Neuronal stem cell (in vitro differentiated cells): ENCODE measurements at regions not wholly inside any gene's neighbourhood (a gene's known extent, or its start where the extent isn't known, plus 50 kb on each side); places are given as distances from the start of the nearest gene placed in this dataset.

ENCODE experiments used
- DNase-seq: peaks from one replicate; pipeline ENCODE4 v3.0.0-alpha.2; 2013; ENCODE audit warnings: low spot score
- H2AFZ ChIP-seq: one replicate; pipeline ENCODE4 v1.6.1; 2013; ENCODE audit warnings: mild to moderate bottlenecking, low read length, inconsistent platforms
- H2AK5ac ChIP-seq: 2 replicates; pipeline ENCODE4 v1.6.1; 2013; ENCODE audit warnings: low read depth, mild to moderate bottlenecking, inconsistent platforms, low read length, moderate library complexity, mixed read lengths
- H2BK120ac ChIP-seq: 2 replicates; pipeline ENCODE4 v1.6.1; 2013; ENCODE audit warnings: low read depth, mild to moderate bottlenecking, inconsistent platforms, low read length, moderate library complexity, mixed read lengths
- H2BK12ac ChIP-seq: one replicate; pipeline ENCODE4 v1.6.1; 2013; ENCODE audit warnings: low read length, inconsistent platforms
- H2BK15ac ChIP-seq: 2 replicates; pipeline ENCODE4 v1.6.1; 2013; ENCODE audit warnings: mild to moderate bottlenecking, low read length, inconsistent platforms, mixed read lengths
- H2BK5ac ChIP-seq: one replicate; pipeline ENCODE4 v1.6.1; 2013; ENCODE audit warnings: inconsistent platforms, mild to moderate bottlenecking, low read length, moderate library complexity
- H3K14ac ChIP-seq: one replicate; pipeline ENCODE4 v1.6.1; 2013; ENCODE audit warnings: low read length, inconsistent platforms
- H3K18ac ChIP-seq: 2 replicates; pipeline ENCODE4 v1.6.1; 2013; ENCODE audit warnings: low read length, inconsistent platforms
- H3K23ac ChIP-seq: 2 replicates; pipeline ENCODE4 v1.6.1; 2013; ENCODE audit warnings: low read depth, mild to moderate bottlenecking, mixed read lengths, low read length, inconsistent platforms; ENCODE audit not compliant: poor library complexity
- H3K27ac ChIP-seq: replicated peaks from 3 replicates; pipeline ENCODE4 v1.5.1; 2013; ENCODE audit warnings: low read length, inconsistent platforms
- H3K27me3 ChIP-seq, 3 experiments: 2 replicates each; pipeline ENCODE4 v1.6.1; 2013; ENCODE audit warnings: low read length in 3 of 3, mild to moderate bottlenecking in 2 of 3, inconsistent platforms in 1 of 3, low read depth in 1 of 3, mixed read lengths in 1 of 3, moderate library complexity in 1 of 3; ENCODE audit not compliant: control insufficient read depth in 3 of 3, insufficient read depth in 3 of 3
- H3K36me3 ChIP-seq, 2 donors: replicated peaks in 1 of 2; 2 replicates each; pipeline ENCODE4 v1.6.1; 2013; ENCODE audit warnings: low read length in 2 of 2; ENCODE audit not compliant: control insufficient read depth in 2 of 2, insufficient read depth in 2 of 2
- H3K4ac ChIP-seq: 2 replicates; pipeline ENCODE4 v1.6.1; 2013; ENCODE audit warnings: inconsistent platforms, mild to moderate bottlenecking, low read length, moderate library complexity
- H3K4me1 ChIP-seq, 2 donors: 1 replicate in 1 of 2; 2 replicates in 1 of 2; pipeline ENCODE4 v1.6.1; 2013; ENCODE audit warnings: low read length in 2 of 2, low read depth in 1 of 2; ENCODE audit not compliant: control insufficient read depth in 2 of 2, insufficient read depth in 1 of 2
- H3K4me2 ChIP-seq: one replicate; pipeline ENCODE4 v1.6.1; 2013; ENCODE audit warnings: mild to moderate bottlenecking, low read length, inconsistent platforms; ENCODE audit not compliant: insufficient read depth, poor library complexity, severe bottlenecking
- H3K4me3 ChIP-seq, 2 donors: 2 replicates each; pipeline ENCODE4 v1.5.1; 2013; ENCODE audit warnings: low read length in 2 of 2, mild to moderate bottlenecking in 2 of 2, inconsistent platforms in 1 of 2, moderate library complexity in 1 of 2
- H3K79me1 ChIP-seq: one replicate; pipeline ENCODE4 v1.6.1; 2013; ENCODE audit warnings: low read depth, mild to moderate bottlenecking, inconsistent platforms, low read length, moderate library complexity
- H3K9ac ChIP-seq: one replicate; pipeline ENCODE4 v1.6.1; 2013; ENCODE audit warnings: mild to moderate bottlenecking, low read depth, low read length, inconsistent platforms; ENCODE audit not compliant: poor library complexity
- H3K9me3 ChIP-seq, 2 donors: replicated peaks in 1 of 2; 2 replicates each; pipeline versions ENCODE3 to v1.6.1; 2013; ENCODE audit warnings: low read length in 2 of 2, mild to moderate bottlenecking in 2 of 2, inconsistent platforms in 1 of 2, low read depth in 1 of 2, mixed read lengths in 1 of 2, moderate library complexity in 1 of 2; ENCODE audit not compliant: control insufficient read depth in 2 of 2, insufficient read depth in 1 of 2
- H4K8ac ChIP-seq: one replicate; pipeline ENCODE4 v1.6.1; 2013; ENCODE audit warnings: low read depth, mild to moderate bottlenecking, inconsistent platforms, low read length, moderate library complexity
- H4K91ac ChIP-seq: one replicate; pipeline ENCODE4 v1.6.1; 2013; ENCODE audit warnings: low read length, low read depth, mild to moderate bottlenecking, inconsistent platforms; ENCODE audit not compliant: poor library complexity
- WGBS, 2 donors: extraction: QIAGEN DNeasy Blood & Tissue Kit; methylation state at CpG; one replicate each; pipeline ENCODE4 v1.1.7; 2013; ENCODE audit warnings: missing lambda C conversion rate in 2 of 2, mixed read lengths in 1 of 2; ENCODE audit not compliant: insufficient read length in 2 of 2, insufficient replicate concordance in 1 of 2; ENCODE audit errors: extremely low coverage in 2 of 2; 5-methylcytosine and 5-hydroxymethylcytosine counted together

DNA sequence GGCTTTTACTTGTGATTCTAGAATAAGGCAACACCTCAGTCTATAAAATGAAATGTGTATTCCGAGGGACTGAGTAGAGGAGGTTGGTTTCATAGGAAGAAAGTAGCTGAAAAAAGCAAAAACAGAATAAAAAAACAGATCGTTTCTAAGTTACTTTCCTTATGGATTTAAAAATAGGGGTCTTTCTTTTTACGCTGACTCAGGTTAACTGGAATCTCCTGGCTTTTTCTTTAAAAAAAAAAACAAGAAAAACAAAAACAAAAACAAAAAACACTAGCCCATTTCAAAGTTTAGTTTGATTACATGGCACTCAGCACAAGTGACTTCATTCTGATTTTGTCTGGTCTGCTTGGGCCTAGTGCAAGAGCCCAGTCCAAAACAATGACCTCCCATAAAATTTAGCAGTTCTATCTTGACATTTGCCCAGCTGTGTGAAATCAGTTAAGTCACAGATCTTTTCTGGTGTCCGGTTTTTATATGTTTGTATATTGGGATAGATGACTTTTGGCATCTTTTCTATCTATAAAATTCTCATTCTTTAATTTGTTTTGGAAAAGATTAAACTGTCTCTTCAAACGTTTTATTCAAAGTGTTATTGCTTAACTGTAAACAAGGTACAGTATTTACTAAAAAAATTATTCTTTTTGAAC, 222.7 kb upstream of the HTR2C start:
- H2BK15ac ChIP-seq, result no peak overlapping the region
- H3K79me1 ChIP-seq, result no peaks in the 10 kb centered on the region
- DNase-seq, result no peak
- H3K4me3 ChIP-seq, result no peak overlapping the region
- H3K4me2 ChIP-seq, result no peak overlapping the region
- no peak overlapping the region for H2BK120ac ChIP-seq
- H2BK5ac ChIP-seq, result no peak overlapping the region
- no peak overlapping the region for H3K4ac ChIP-seq
- no peaks in the 10 kb centered on the region for H3K27me3 ChIP-seq
- H3K14ac ChIP-seq, result no peak overlapping the region
- no peak overlapping the region for H2BK12ac ChIP-seq
- H2AFZ ChIP-seq, result no peak overlapping the region
- H2AK5ac ChIP-seq, result no peak overlapping the region
- no peaks in the 10 kb centered on the region for H3K36me3 ChIP-seq
- no peaks in the 10 kb centered on the region for H3K4me1 ChIP-seq
- no peak overlapping the region for H4K8ac ChIP-seq
- H3K18ac ChIP-seq, result no peak overlapping the region
- no peak overlapping the region for H3K27ac ChIP-seq
- no CpG with 5 or more reads among the region's 5 CpGs for WGBS, 2 donors
- H4K91ac ChIP-seq, result no peak overlapping the region
- H3K9me3 ChIP-seq, result no peaks in the 10 kb centered on the region
- no peak overlapping the region for H3K23ac ChIP-seq
- no peak overlapping the region for H3K9ac ChIP-seq

GRCh38 chrX:114363346-114363745, 220.5 kb upstream of the HTR2C start:
- H3K36me3 ChIP-seq, result no peaks in the 10 kb centered on the region
- WGBS, 2 donors, result no CpG with 5 or more reads among the region's 1 CpG

GRCh38 chrX:114365065-114365834, 218.6 kb upstream of the HTR2C start:
- no peak for DNase-seq
- Histone ChIP-seq H3K14ac (no peak overlapping the region), H3K36me3 (no peaks in the 10 kb centered on the region), H3K4me3 (no peak overlapping the region), H2BK120ac (no peak overlapping the region), H2BK12ac (no peak overlapping the region), H2AFZ (no peak overlapping the region), H3K79me1 (no peaks in the 10 kb centered on the region), H3K4ac (no peak overlapping the region), H3K23ac (no peak overlapping the region), H4K91ac (no peak overlapping the region), H2AK5ac (no peak overlapping the region), H3K9me3 (no peaks in the 10 kb centered on the region), H3K27ac (no peak overlapping the region), H3K18ac (no peak overlapping the region), H3K9ac (no peak overlapping the region), H3K4me1 (no peaks in the 10 kb centered on the region), H2BK15ac (no peak overlapping the region), H3K27me3 (no peaks in the 10 kb centered on the region), H4K8ac (no peak overlapping the region), H2BK5ac (no peak overlapping the region), H3K4me2 (no peak overlapping the region)
- WGBS, 2 donors, result no CpG with 5 or more reads among the region's 5 CpGs

More at GRCh38 chrX:114363346-114363745, 220.5 kb upstream of the HTR2C start:
- Histone ChIP-seq H3K4me3 (no peak overlapping the region), H2BK5ac (no peak overlapping the region), H3K23ac (no peak overlapping the region), H2BK15ac (no peak overlapping the region), H3K4me1 (no peaks in the 10 kb centered on the region), H2AK5ac (no peak overlapping the region), H3K79me1 (no peaks in the 10 kb centered on the region), H4K91ac (no peak overlapping the region), H3K9ac (no peak overlapping the region), H2BK120ac (no peak overlapping the region), H3K4ac (no peak overlapping the region), H3K27ac (no peak overlapping the region), H3K9me3 (no peaks in the 10 kb centered on the region), H3K18ac (no peak overlapping the region), H2AFZ (no peak overlapping the region), H3K4me2 (no peak overlapping the region), H4K8ac (no peak overlapping the region), H3K27me3 (no peaks in the 10 kb centered on the region), H2BK12ac (no peak overlapping the region), H3K14ac (no peak overlapping the region)
- DNase-seq, result no peak

GRCh38 chrX:114372937-114373336, 210.9 kb upstream of the HTR2C start:
- Histone ChIP-seq H3K14ac (no peak overlapping the region), H3K23ac (no peak overlapping the region), H3K9ac (no peak overlapping the region), H2BK12ac (no peak overlapping the region), H2BK15ac (no peak overlapping the region), H3K4me3 (no peak overlapping the region), H3K9me3 (no peaks in the 10 kb centered on the region), H3K79me1 (no peaks in the 10 kb centered on the region), H3K4me2 (no peak overlapping the region), H4K8ac (no peak overlapping the region), H3K18ac (no peak overlapping the region), H3K27me3 (no peaks in the 10 kb centered on the region), H2BK5ac (no peak overlapping the region), H2BK120ac (no peak overlapping the region), H3K36me3 (no peaks in the 10 kb centered on the region), H3K4ac (no peak overlapping the region), H4K91ac (no peak overlapping the region), H3K4me1 (no peaks in the 10 kb centered on the region), H2AFZ (no peak overlapping the region), H3K27ac (no peak overlapping the region), H2AK5ac (no peak overlapping the region)
- DNase-seq, result no peak
- WGBS, 2 donors, result no CpG with 5 or more reads among the region's 2 CpGs
